Kasumi-1 (cell line): ENCODE measurements at regions not wholly inside any gene's neighbourhood (a gene's known extent, or its start where the extent isn't known, plus 50 kb on each side); places are given as distances from the start of the nearest gene placed in this dataset.

ENCODE experiments used
- DNase-seq, 2 experiments: peaks; one replicate each; lab custom pipeline; 2025; lab: John Stamatoyannopoulos, UW

GRCh38 chr13:111909971-111910671 lies 156.8 kb upstream of the SOX1 start:
- DNase-seq, result no peak

GRCh38 chr13:111911121-111911720 lies 155.7 kb upstream of the SOX1 start:
- DNase-seq, result no peak

GRCh38 chr13:111911754-111912452 lies 155.0 kb upstream of the SOX1 start:
- no peak for DNase-seq

GRCh38 chr13:111912453-111912866 lies 154.5 kb upstream of the SOX1 start:
- no peak for DNase-seq

GRCh38 chr13:111912991-111913760 lies 153.8 kb upstream of the SOX1 start:
- no peak for DNase-seq

GRCh38 chr13:111913761-111914140 lies 153.2 kb upstream of the SOX1 start:
- no peak for DNase-seq

GRCh38 chr13:111914241-111915103 lies 152.5 kb upstream of the SOX1 start:
- no peak for DNase-seq

- no peak for DNase-seq
These were observed 151.8 kb upstream of the SOX1 start for GRCh38 chr13:111915104-111915551.

GRCh38 chr13:111916201-111916600 lies 150.7 kb upstream of the SOX1 start:
- no peak for DNase-seq

GRCh38 chr13:111917086-111917485 lies 149.9 kb upstream of the SOX1 start:
- no peak for DNase-seq

GRCh38 chr13:111917901-111918300 lies 149.0 kb upstream of the SOX1 start:
- no peak for DNase-seq

GRCh38 chr13:111919286-111919685 lies 147.7 kb upstream of the SOX1 start:
- no peak for DNase-seq

- no peak for DNase-seq
These were observed 147.1 kb upstream of the SOX1 start for GRCh38 chr13:111919849-111920248.

GRCh38 chr13:111920306-111920931 lies 146.5 kb upstream of the SOX1 start:
- DNase-seq, result no peak

GRCh38 chr13:111920932-111921705 lies 145.8 kb upstream of the SOX1 start:
- DNase-seq, result no peak

GRCh38 chr13:111922086-111922485 lies 144.9 kb upstream of the SOX1 start:
- no peak for DNase-seq

GRCh38 chr13:111923439-111923838 lies 143.5 kb upstream of the SOX1 start:
- DNase-seq, result no peak

- no peak for DNase-seq
These were observed 142.8 kb upstream of the SOX1 start for GRCh38 chr13:111923991-111924677.

GRCh38 chr13:111924678-111925075 lies 142.3 kb upstream of the SOX1 start:
- DNase-seq, result no peak
